GM12865 (cell line): ENCODE measurements at regions not wholly inside any gene's neighbourhood (a gene's known extent, or its start where the extent isn't known, plus 50 kb on each side); places are given as distances from the start of the nearest gene placed in this dataset.

ENCODE experiments used
- DNase-seq: peaks from one replicate; pipeline ENCODE4 v3.0.0; 2010; ENCODE audit warnings: low read depth
- H3K4me3 ChIP-seq: 2 replicates; pipeline ENCODE4 v1.5.1; 2011; ENCODE audit warnings: mild to moderate bottlenecking, low read depth, low read length, control low read depth
- TF ChIP-seq, protein P1 (sequence below): IDR thresholded peaks from 2 replicates; pipeline ENCODE4 v1.5.1; 2011; ENCODE audit warnings: low read length, control low read depth, low read depth, inconsistent platforms; ENCODE audit not compliant: insufficient read depth; ENCODE audit errors: missing control alignments

DNA sequence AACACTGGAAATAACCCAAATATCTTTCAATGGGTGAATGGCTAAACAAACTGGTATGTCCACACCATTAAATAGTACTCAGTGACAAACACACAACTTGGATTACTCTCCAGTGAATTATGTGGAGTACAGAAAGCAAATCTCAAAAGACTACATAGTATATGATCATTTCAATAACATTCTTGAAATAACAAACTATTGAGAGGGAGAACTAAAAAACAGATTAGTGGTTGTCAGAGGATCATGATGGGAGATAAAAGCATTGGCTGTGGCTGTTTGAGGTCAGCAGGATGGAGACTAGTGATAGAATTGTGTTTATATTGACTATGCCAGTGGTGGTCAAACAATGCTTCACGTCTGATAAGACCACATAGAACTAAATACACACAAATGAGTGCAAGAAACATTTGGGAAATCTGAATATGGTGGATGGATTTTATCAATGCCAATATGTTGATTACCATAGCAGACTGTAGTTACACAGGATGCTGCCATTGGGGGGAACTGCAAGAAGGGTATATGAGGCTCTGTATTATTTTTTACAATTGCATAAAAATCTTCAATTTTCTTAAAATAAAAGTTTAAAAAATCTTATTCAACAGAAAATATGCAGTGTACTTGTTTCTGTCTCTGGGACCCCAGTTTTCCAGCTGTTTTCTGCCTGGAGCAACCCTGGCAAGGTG lies 242.0 kb downstream of the TBXT start:
- no peak for DNase-seq
- no peak overlapping the region for H3K4me3 ChIP-seq
- TF ChIP-seq, protein P1, sequence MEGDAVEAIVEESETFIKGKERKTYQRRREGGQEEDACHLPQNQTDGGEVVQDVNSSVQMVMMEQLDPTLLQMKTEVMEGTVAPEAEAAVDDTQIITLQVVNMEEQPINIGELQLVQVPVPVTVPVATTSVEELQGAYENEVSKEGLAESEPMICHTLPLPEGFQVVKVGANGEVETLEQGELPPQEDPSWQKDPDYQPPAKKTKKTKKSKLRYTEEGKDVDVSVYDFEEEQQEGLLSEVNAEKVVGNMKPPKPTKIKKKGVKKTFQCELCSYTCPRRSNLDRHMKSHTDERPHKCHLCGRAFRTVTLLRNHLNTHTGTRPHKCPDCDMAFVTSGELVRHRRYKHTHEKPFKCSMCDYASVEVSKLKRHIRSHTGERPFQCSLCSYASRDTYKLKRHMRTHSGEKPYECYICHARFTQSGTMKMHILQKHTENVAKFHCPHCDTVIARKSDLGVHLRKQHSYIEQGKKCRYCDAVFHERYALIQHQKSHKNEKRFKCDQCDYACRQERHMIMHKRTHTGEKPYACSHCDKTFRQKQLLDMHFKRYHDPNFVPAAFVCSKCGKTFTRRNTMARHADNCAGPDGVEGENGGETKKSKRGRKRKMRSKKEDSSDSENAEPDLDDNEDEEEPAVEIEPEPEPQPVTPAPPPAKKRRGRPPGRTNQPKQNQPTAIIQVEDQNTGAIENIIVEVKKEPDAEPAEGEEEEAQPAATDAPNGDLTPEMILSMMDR, result no peak

DNA sequence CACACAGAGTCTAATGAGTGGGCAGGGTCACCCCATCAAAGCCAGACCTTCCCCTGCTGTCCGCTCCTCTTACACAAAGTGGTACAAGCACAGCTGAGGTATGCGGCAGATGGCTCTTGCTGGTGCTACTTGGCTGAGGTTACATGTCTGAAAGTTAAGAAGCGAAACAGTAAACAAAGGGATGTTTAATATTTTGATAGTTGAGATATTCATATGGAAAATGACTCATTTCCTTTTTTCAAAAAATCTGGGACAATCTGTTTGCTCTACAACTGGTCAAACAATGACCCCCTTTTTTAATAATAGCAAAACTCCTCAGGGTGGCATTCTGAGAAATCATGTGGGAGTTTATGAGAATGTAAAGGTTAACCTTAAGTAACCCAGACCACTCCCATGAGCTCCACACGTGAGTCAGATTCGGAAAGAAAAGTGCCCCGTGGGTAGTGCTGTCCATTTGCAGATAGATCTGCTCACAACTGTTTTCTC lies 245.3 kb downstream of the TBXT start:
- no peak overlapping the region for H3K4me3 ChIP-seq
- DNase-seq, result peak; percentile 20
- TF ChIP-seq, protein P1, result no peak

DNA sequence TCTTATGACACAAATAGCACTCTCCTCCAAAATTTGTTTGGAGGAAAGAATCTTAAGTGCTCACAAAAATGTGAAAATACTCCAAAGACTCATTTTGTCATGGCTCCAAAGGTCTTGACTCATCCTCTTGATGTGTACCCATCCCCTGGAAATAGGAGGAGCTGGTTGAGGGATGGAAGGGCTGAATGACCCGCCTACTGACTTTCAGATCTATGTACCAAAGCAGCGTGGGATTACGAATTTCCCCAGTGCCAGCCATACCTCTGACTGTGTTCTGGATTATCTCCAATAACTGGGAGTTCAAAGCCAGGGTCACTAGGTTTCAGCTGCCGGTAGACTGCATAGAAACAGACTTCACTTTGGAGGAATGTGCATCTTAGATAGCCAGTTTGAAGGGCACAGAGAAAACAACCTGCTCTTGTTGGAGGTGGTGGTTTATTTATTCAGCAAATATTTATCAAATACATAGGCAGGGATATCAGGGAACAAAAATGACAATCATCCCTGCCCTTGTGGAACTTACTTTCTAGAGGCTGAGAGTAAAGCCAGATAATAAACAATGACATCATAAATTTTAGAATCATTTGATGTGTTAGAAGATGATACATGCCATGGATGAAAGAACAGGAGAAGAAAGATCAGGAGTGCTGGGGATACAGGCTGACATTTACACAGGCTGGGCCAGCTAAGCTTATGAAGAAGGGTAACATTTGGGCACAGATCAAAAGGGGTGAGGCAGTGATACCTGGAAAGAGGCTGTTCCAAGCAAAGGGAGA lies 246.6 kb downstream of the TBXT start:
- no peak for DNase-seq
- TF ChIP-seq, protein P1, result no peak
- H3K4me3 ChIP-seq, result no peak overlapping the region

DNA sequence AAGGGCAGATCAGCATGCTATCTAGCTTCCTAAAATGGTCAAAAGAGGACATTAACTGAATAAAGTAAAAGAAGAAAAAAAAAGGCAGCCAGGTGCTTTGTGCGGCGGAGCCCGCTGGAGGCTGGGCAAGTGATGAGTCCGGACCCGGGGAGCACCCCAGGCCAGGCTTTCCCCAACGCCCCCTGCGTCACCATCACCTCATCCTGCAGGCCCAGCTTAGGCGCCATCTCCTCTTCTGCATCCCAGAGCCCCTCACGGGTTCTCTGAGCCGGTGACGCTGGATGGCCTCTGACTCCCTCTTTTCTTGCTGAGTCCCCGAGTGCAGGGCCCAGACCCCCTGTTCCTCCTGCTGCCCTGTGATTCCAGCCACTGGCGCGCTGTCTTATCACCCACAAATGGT lies 250.1 kb downstream of the TBXT start:
- no peak overlapping the region for H3K4me3 ChIP-seq
- DNase-seq, result no peak
- TF ChIP-seq, protein P1, result no peak

DNA sequence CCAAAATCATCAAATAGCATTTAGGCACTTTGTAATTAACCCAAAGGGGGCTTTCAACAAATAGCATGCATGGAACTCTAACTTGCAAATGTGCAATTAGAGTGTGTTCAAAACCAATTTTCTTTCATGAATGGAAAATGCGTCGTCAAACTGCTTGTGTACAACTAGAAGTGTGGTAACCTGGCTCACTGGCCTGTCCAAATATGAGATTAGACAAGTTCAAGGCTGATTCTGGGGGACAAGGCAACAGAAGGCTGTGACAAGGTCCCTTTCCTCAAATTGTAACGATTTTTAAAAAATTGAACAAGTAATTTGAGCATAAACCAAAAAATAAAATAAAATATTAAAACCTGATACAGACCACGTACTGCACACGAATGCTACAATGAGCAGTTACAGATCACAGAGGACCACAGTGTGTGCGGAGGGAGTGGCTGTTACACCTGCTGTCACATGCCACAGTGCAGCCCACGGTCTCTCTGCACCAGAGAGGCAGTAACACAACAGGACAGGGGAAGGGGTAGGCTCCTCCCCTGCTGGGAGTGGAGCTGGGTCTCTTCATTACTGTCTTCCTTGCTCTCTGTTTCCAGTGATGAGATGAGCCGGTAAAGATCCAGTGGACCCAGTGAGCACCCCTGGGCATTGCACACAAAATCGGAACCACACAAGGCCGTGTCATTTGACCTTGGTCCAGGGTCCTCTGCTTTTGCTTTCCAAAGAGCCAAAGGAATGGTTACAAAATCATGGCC lies 252.2 kb upstream of the PDE10A start:
- TF ChIP-seq, protein P1, result no peak
- no peak for DNase-seq
- H3K4me3 ChIP-seq, result no peak overlapping the region

DNA sequence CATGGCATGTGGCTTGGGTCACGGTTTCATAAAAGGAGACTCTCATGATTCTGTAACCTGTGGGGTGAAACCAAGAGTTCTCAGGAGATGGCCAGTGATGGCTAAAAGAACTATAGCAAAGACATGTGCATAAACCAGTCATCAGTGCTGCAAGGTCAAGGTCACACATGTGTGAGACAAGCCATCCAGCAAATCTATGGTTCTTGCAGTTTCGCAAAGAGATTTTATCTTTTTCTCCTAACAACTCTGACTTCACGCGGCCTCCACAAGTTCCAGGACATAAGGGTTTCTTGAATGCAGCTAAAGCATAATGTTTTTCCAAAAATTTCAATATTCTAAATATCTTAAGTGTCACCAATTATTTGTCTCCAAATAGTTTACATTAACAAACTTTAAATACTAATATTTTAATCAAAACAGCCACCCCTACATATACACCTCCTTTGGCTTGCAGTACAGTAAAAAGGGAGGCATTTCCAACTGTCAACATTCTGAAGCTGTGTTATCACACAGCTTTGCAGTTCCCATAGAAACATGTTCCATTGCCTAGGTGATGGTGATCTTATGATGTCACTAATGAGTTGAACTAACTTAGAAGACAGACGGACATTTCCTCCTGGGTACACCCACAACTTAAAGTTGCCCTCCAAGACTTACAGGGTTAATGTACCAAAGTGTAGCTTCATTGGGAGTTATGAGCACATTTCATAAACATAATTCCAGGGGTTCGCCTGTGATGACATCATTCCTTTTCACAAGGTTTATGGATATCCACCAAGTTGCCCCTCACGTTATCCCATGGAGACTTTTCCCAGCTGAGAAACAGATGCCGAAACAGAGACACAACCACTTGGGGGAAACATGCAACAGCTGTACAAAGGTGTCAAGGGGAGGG lies 250.9 kb upstream of the PDE10A start:
- TF ChIP-seq, protein P1, result no peak
- no peak overlapping the region for H3K4me3 ChIP-seq
- no peak for DNase-seq
